Heart left ventricle (tissue), 16 donors: ENCODE measurements at regions not wholly inside any gene's neighbourhood (a gene's known extent, or its start where the extent isn't known, plus 50 kb on each side); places are given as distances from the start of the nearest gene placed in this dataset.

Source experiments
- ATAC-seq, 4 donors: fragments of 200-7000 bp; cut with Tn5 transposase; one replicate each; pipeline ENCODE4 v1.9.1; 2020 to 2022; ENCODE audit warnings: moderate library complexity in 4 of 4, mild to moderate bottlenecking in 3 of 4, moderate number of reproducible peaks in 1 of 4
- DNase-seq, 5 donors: peaks; one replicate each; pipeline ENCODE4 v3.0.0-alpha.2; 2020
- H3K27ac ChIP-seq, 12 donors: fragments of 200-600 bp; sonication (generic) in 4 of 12; one replicate each; pipeline versions ENCODE4 v1.5.0 to v1.8.0; 2016 to 2022; ENCODE audit warnings: mild to moderate bottlenecking in 2 of 12
- H3K27me3 ChIP-seq, 9 donors: fragments of 200-600 bp; sonication (generic) in 2 of 9; one replicate each; pipeline versions ENCODE4 v1.5.1 to v1.8.0; 2016 to 2022; ENCODE audit warnings: mild to moderate bottlenecking in 3 of 9
- H3K36me3 ChIP-seq, 9 donors: fragments of 200-600 bp; sonication (generic) in 2 of 9; one replicate each; pipeline versions ENCODE4 v1.5.0 to v1.8.0; 2018 to 2022; ENCODE audit warnings: mild to moderate bottlenecking in 2 of 9
- H3K4me1 ChIP-seq, 12 donors: fragments of 200-600 bp; sonication (generic) in 4 of 12; one replicate each; pipeline versions ENCODE4 v1.5.0 to v1.8.0; 2016 to 2022; ENCODE audit warnings: mild to moderate bottlenecking in 3 of 12
- H3K4me3 ChIP-seq, 12 donors: fragments of 200-600 bp; sonication (generic) in 4 of 12; one replicate each; pipeline versions ENCODE4 v1.5.0 to v1.8.0; 2017 to 2022; ENCODE audit warnings: mild to moderate bottlenecking in 9 of 12, moderate library complexity in 4 of 12
- H3K9me3 ChIP-seq, 12 donors: fragments of 200-600 bp; sonication (generic) in 4 of 12; one replicate each; pipeline versions ENCODE4 v1.5.0 to v1.8.0; 2016 to 2022; ENCODE audit warnings: mild to moderate bottlenecking in 1 of 12
- POLR2A ChIP-seq, 2 donors: fragments of 450-650 bp; IDR thresholded peaks; one replicate each; pipeline ENCODE4 v1.6.1; 2017; ENCODE audit warnings: antibody characterized with exemption in 2 of 2, mild to moderate bottlenecking in 2 of 2, moderate library complexity in 2 of 2
- WGBS, 4 donors: extraction: QIAGEN DNeasy Blood & Tissue Kit in 2 of 4; methylation state at CpG; one replicate each; pipeline versions ENCODE4 v1.1.5 to v1.1.7; 2013 to 2018; 5-methylcytosine and 5-hydroxymethylcytosine counted together
- intact Hi-C, 10 donors: fragments of 100-400 bp; cut with DNase I; formaldehyde crosslinking; loops; one replicate each; pipeline versions ENCODE4 v1.11.1 to v1.14.2; 2022
- TF ChIP-seq, protein P1 (sequence below), 12 donors: fragments of 200-600 bp; sonication (generic) in 4 of 12; IDR thresholded peaks; one replicate each; pipeline versions ENCODE4 v1.5.0 to v1.8.0; 2018 to 2022; ENCODE audit warnings: antibody characterized with exemption in 12 of 12, mild to moderate bottlenecking in 5 of 12
- donor health status: ischemic (EF 13 %, LVEDD 7.1; RV severe dilation, severe dysfunction).
- donor health status: healthy with polysubstance abuse.
- donor health status: DM: no; HTN: yes; CAD: no.
- donor health status: DM: no; HTN: no; CAD: no.
- donor health status: ischemic (EF 25% LVEDD 6.9; RV normal size, moderate dysfunction).
- donor health status: ischemic (EF 25% LVEDD 5.7; RV mildly dilated, moderate dysfunction).
- donor health status: healthy.
- donor health status: DM: yes; HTN: yes; CAD: no.
- donor health status: ischemic (EF 35%, LVEDD 5.7; RV mildly dilated, moderate dysfunction).
- donor health status: nonischemic (EF 11% LVEDD 7.7; RV severe dilation, severe dysfunction).
- donor health status: DM: yes; HTN: yes; CAD: no.
- donor health status: PGD.
- donor health status: ischemic (EF 29% LVEDD 5.4; RV normal size, mild dysfunction).
- donor health status: nonischemic (EF 23%, LVEDD 6.1; RV moderate dilation, normal function).

DNA sequence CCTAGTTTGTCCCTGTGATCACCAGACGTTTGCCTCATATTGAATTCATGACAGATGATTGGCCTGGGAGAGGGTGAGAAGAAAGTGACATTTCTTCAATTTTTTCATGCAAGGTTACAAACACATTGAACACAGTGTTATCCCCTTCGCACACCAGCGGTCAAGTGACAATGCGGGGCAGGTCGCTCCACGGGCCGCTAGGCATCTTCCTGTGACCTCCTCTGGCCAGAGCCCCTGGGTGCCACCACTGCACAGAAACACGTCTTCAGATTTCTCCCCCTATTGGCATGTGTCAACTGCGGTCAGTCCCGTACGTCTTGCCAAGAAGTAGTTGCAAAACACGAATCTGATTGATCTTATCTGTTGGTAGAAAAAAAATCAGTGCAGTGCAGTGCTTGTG lies 97.1 kb downstream of the PXDC1 start:
- intact Hi-C loops: no loop called here
- Histone ChIP-seq H3K27me3 (peaks cover 0 to 3% (median 0%) of the 10 kb centered on the region in 9 donors), H3K9me3 (no peaks in the 10 kb centered on the region), H3K4me1 (no peaks in the 10 kb centered on the region), H3K4me3 (no peak overlapping the region), H3K27ac (no peak overlapping the region), H3K36me3 (no peaks in the 10 kb centered on the region)
- no peak for ATAC-seq
- WGBS, 4 donors: 84 to 88% (median 86%) methylated on average over 12 of the region's 12 CpGs
- TF ChIP-seq POLR2A (IDR thresholded peaks at IDR 0.05): no peak
- TF ChIP-seq, protein P1, sequence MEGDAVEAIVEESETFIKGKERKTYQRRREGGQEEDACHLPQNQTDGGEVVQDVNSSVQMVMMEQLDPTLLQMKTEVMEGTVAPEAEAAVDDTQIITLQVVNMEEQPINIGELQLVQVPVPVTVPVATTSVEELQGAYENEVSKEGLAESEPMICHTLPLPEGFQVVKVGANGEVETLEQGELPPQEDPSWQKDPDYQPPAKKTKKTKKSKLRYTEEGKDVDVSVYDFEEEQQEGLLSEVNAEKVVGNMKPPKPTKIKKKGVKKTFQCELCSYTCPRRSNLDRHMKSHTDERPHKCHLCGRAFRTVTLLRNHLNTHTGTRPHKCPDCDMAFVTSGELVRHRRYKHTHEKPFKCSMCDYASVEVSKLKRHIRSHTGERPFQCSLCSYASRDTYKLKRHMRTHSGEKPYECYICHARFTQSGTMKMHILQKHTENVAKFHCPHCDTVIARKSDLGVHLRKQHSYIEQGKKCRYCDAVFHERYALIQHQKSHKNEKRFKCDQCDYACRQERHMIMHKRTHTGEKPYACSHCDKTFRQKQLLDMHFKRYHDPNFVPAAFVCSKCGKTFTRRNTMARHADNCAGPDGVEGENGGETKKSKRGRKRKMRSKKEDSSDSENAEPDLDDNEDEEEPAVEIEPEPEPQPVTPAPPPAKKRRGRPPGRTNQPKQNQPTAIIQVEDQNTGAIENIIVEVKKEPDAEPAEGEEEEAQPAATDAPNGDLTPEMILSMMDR (IDR thresholded peaks at IDR 0.05): no peak
- DNase-seq: no peak

DNA sequence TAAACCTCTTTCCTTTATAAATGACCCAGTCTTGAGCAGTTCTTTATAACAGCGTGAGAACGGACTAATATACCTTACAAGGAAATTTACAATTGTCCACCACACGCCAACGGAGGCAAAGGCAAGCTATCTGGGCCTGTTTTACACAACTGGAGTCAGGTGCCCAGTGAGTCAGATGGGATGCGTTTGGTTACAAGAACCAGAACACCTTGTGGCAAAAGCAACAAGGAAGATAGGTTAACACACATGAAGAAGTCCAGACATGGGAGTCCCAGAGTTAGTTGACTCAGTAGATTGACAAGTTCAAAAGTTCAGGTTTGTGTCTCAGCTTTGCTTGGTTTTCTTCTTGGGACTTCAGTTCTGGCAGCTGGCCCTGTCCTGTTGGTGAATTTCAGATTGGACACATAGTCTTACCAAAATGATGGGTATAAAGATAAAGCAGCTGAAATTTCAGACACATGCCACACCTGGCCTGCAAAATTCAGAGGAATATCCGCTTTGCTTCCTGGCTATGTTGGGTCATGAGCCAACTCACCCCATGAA lies 97.9 kb downstream of the PXDC1 start:
- no peak for DNase-seq
- WGBS, 4 donors: 84 to 88% (median 86%) methylated on average over 6 of the region's 6 CpGs
- Histone ChIP-seq H3K4me3 (no peak overlapping the region), H3K9me3 (no peaks in the 10 kb centered on the region), H3K36me3 (no peaks in the 10 kb centered on the region), H3K4me1 (no peaks in the 10 kb centered on the region), H3K27me3 (peaks cover 0 to 3% (median 0%) of the 10 kb centered on the region in 9 donors), H3K27ac (no peak overlapping the region)
- no peak for ATAC-seq
- TF ChIP-seq, protein P1 (IDR thresholded peaks at IDR 0.05): no peak
- no peak for TF ChIP-seq POLR2A (IDR thresholded peaks at IDR 0.05)
- intact Hi-C loops: no loop called here

DNA sequence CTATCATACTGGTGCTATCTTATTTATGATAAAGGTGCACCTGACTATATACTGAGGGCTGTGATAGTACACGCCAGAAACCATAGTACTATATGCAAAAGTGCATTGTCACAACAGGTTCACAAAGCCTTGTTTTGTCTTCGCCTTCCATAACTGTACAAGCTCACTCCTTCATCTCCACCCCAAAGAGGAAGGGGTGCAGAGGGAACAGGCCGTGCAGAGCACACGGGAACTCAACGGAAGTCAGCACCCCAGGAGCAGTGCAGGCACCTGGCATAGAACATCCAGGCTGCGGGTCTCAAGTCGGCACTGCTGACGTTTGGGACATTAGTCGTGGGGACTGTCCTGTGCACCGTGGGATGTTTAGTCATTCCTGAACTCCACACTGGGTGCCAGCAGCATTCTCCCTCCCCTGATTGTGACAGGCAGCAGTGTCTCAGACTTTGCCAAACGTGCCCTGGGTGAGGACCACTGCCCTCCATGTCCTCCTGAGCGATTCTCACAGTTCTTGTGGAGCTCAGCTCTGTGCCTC lies 99.7 kb downstream of the PXDC1 start:
- ATAC-seq (no peak), DNase-seq (no peak)
- Histone ChIP-seq H3K36me3 (no peaks in the 10 kb centered on the region), H3K9me3 (no peaks in the 10 kb centered on the region), H3K4me3 (no peak overlapping the region), H3K27me3 (peaks cover 0 to 3% (median 0%) of the 10 kb centered on the region in 9 donors), H3K4me1 (no peaks in the 10 kb centered on the region), H3K27ac (no peak overlapping the region)
- TF ChIP-seq, protein P1 (IDR thresholded peaks at IDR 0.05): no peak
- no peak for TF ChIP-seq POLR2A (IDR thresholded peaks at IDR 0.05)
- intact Hi-C loops: no loop called here
- WGBS, 4 donors: 74 to 84% (median 80%) methylated on average over 12 of the region's 12 CpGs

DNA sequence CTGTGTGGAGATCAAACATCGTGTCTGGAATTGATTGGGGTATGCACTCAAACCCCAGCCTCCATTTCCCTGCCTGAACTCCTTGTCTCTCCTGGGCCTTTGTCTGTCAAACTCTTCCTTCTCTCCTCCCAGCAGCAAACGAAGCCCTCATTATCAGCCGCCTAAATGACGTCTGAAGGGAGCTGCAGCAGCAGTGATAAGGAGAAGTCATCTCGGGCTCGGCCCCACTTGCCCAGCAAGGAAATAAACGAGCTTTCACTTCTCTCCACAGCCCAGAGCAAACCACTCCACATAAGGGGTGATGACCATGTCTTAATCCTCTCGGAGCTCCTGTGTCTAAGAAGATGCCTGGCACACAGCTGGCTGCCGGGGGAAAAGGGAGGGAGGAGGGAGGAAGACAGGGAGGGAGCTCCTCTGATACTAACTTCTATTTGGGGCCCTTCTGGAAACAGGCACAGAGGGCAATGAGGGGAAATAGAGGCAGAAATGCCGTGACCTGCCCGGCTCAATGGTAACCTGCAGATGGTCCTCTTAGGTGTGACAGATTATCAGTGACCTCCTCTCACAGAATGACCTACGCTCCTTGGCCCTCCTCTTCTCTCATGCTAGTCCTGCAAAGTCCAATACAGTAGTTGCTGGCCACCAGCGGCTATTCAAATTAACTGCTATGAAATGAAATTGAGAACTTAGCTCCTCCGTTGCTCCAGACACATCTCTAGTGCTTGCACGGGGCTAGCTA lies 100.4 kb downstream of the PXDC1 start:
- peaks cover 0 to 3% (median 0%) of the 10 kb centered on the region in 9 donors for H3K27me3 ChIP-seq
- no peak overlapping the region for H3K4me3 ChIP-seq
- H3K9me3 ChIP-seq: no peaks in the 10 kb centered on the region
- intact Hi-C loops: no loop called here
- ATAC-seq: no peak
- H3K36me3 ChIP-seq: no peaks in the 10 kb centered on the region
- WGBS, 4 donors: 49 to 56% (median 52%) methylated on average over 15 of the region's 15 CpGs
- no peaks in the 10 kb centered on the region for H3K4me1 ChIP-seq
- no peak for DNase-seq
- H3K27ac ChIP-seq: no peak overlapping the region
- TF ChIP-seq, protein P1 (IDR thresholded peaks at IDR 0.05): no peak
- no peak for TF ChIP-seq POLR2A (IDR thresholded peaks at IDR 0.05)
